HK-2 (cell line): ENCODE measurements at regions not wholly inside any gene's neighbourhood (a gene's known extent, or its start where the extent isn't known, plus 50 kb on each side); places are given as distances from the start of the nearest gene placed in this dataset.
"Not testable (repeated sequence)": the region's sequence is repeated elsewhere in the genome, so short reads cannot be mapped to it uniquely, and the experiment has no call there.

Experiments used
- DNase-seq: peaks from one replicate; pipeline ENCODE4 v3.0.0-alpha.2; 2018; ENCODE audit not compliant: unreplicated experiment

DNA sequence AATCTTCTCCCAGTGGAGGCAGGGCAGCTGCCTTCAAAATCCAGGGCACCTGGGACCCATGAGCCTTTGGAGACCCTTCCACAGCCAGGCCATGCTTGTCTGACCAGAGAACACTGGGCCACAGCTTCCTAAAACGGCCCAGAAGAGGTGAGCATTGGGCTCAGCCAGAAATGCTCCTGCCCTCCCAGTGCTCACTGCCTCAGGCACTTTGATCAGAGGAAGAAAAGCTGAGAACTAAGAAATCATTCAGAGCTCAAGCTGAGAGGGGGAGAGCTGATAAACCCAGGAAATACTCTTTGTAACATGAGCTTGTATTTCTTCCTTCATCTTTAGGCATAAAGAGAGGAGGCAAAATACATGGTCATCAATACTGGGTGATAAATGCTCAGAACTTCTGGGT, 365.5 kb upstream of the KLHL29 start:
- no peak for DNase-seq

DNA sequence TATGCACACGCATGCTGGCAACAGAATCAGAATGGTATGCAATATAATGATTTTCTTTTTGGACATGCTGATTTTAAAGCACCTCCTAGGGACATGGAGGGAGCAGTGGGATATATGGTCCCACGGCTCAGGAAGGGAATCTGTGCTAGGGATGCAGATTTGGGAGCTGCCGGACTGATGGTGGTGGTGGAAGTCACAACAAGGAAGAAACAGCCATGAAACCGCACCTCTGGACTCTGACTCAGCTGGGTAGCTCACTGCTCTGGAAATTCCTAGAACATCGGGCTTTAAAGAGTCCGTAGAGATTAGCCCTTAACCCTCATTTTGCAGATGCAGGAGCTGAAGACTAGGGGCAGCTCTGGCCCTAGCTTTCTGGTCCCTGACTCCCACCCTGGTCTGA, 364.3 kb upstream of the KLHL29 start:
- no peak for DNase-seq

- no peak for DNase-seq
Measured at GRCh38 chr2:23021311-23022120, 363.5 kb upstream of the KLHL29 start.

DNA sequence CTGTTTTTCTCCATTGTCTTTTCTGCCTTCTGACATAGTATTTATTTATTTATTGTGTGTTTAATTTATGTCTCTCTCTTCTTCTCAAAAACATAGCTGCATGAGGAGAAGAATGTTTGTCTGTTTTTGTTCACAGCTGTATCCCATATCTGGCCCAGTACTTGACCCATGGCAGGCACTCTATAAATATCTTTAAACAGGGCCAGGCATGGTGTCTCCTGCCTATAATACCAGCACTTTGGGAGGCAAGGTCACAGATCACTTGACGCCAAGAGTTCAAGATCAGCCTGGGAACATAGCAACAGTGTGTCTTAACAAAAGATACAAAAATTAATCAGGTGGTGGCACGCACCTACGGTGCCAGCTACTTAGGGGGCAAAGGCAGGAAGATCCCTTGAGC, 361.3 kb upstream of the KLHL29 start:
- DNase-seq = no peak

- no peak for DNase-seq
Measured at GRCh38 chr2:23026671-23027070, 358.3 kb upstream of the KLHL29 start.

DNA sequence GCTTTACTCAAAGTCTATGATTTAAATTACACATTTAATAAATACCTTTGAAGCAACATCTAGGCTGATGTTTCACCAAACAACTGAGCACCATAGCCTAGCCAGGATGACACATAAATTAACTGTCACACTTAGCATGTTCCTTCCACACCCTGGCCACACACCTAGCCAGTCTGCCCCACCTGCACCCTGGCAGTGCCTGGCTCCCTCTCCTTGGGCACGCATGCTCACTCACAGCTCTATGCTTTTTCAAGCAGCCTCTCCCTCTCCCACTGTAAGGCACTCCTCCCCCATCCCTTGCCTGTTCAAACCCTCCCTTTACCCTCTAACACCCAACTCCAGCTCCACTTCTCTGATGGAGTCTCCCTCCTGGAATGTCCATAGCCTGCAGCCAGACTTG, 357.6 kb upstream of the KLHL29 start:
- no peak for DNase-seq

GRCh38 chr2:23028106-23028505, 356.9 kb upstream of the KLHL29 start:
- DNase-seq = no peak

DNA sequence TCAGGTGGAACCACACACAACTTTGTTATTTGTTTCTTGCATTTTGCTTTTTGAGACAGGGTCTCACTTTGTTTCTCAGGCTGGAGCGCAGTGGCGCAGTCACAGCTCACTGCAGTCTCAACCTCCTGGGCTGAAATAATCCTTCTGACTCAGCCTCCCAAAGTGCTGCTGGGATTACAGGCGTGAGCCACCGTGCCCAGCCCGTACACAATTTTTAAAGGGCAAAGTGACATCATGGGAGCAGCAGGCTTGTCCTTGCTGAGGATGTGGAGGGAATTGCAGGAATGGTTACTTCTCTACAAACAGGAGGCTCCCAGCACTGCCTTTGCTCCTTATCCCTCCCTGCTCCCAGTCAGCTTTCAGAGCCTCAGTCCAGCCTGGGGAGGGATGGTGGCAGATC, 355.9 kb upstream of the KLHL29 start:
- no peak for DNase-seq

GRCh38 chr2:23029951-23030350, 355.0 kb upstream of the KLHL29 start:
- no peak for DNase-seq

GRCh38 chr2:23034996-23035395, 350.0 kb upstream of the KLHL29 start:
- no peak for DNase-seq

GRCh38 chr2:23036629-23037028, 348.4 kb upstream of the KLHL29 start:
- no peak for DNase-seq

- DNase-seq = no peak
Measured at GRCh38 chr2:23037596-23037995, 347.4 kb upstream of the KLHL29 start.

- no peak for DNase-seq
Measured at GRCh38 chr2:23041443-23041842, 343.5 kb upstream of the KLHL29 start.

DNA sequence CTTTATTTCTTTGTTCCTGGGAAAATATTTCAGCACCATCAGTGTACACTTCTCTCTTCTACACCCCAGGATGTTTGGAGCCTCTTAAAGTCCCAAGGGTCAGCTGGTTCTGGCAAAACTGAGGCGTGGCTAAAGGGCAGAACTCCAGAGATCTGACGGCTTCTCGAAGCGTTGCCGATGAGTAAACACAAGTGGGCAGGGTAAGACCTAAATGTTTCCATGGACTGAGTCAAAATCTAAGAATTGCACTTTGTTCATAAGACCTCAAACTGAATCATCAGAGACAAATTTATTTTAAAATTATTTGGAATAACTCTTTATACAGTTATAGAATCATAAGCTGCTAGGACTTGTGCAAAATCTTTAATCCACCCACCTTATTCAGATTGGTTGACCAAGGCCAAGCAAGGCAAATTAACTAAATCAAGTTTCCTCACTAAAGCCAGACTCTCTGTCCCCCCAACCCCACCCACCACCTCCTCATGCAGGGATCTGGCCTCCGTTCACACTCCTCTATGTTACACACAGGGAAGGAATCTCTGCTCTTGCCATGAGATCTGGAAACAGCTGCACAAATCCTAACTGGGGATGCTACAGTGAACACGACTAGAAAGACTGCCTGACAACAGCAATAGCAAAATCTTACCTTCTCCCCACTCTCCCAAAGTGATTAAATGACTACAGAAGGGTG, 342.6 kb upstream of the KLHL29 start:
- DNase-seq = no peak

DNA sequence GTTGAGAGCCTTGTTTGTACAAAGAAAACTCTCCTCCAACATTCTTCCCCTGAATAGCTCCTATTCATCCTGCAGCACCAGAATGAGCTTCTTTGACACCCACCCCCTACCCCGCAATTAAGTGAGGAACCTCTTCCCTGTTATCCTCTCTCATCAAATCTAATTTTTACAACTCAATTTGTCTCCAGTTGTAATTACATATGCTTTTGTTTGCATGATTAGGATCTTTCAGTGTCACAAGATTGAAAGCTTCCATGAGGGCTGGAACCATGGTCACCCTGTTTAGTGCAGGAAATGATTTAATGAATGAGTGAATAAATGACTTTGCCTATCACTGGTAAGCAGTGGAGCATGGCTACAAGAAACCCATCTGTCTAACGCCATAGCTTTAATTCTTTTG, 334.6 kb upstream of the KLHL29 start:
- DNase-seq = no peak

GRCh38 chr2:23053601-23054000, 331.4 kb upstream of the KLHL29 start:
- no peak for DNase-seq

DNA sequence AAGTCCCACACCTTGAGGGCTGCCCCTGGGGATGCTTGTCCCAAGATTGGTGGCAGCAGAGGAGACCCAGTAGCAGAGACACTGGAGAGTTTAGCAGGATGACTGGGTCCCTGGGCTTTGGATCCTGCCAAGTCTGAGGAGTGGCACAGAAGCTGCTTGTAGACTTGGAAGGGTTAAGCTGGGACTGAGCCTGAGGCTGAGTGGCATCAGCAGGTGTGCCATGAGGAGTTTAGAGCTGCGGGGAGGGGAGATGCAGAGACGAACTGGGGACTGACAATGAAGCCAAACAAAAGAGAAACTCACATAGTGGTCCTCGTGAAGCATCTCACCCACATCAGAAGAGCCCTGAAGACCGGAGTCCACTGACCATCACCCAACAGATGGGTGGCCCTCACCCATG, 329.7 kb upstream of the KLHL29 start:
- DNase-seq = no peak

DNA sequence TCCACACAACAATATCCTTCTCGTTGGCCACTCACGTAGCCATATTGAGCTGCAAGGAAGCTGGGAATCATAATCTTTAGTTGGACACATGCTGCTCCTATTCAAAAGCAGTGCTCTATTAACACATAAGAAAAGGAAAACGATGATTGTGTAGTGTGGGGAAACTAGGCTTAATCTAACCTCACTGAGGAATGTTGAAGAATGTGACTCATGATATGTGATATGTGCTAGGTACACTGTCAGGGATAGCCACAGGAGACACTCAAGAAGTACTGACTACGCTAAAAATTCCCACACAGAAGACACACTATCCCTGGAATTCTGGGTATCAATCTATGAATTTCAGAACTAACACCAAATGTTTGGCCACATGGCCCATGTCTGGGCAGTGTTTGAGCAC, 328.1 kb upstream of the KLHL29 start:
- not testable (repeated sequence) for DNase-seq

GRCh38 chr2:23058435-23058834, 326.5 kb upstream of the KLHL29 start:
- DNase-seq = no peak

GRCh38 chr2:23065210-23065609, 319.8 kb upstream of the KLHL29 start:
- DNase-seq = no peak

- no peak for DNase-seq
Measured at GRCh38 chr2:23065936-23066335, 319.0 kb upstream of the KLHL29 start.

GRCh38 chr2:23066686-23067085, 318.3 kb upstream of the KLHL29 start:
- DNase-seq = no peak

GRCh38 chr2:23069156-23069555, 315.8 kb upstream of the KLHL29 start:
- DNase-seq = no peak

GRCh38 chr2:23069923-23070322, 315.1 kb upstream of the KLHL29 start:
- no peak for DNase-seq
